GM13977 (cell line): ENCODE measurements at regions not wholly inside any gene's neighbourhood (a gene's known extent, or its start where the extent isn't known, plus 50 kb on each side); places are given as distances from the start of the nearest gene placed in this dataset.

Experiments
- DNase-seq: peaks from one replicate; pipeline ENCODE4 v3.0.0; 2012; ENCODE audit warnings: low spot score
- in situ Hi-C: fragments of 300-500 bp; cut with MboI; formaldehyde crosslinking; loops from one replicate; pipeline ENCODE4 v1.12.0; 2022; ENCODE audit warnings: low sequenced_read_pairs, low pct_unique_long_range_greater_than_20kb, mixed read lengths, inconsistent platforms; ENCODE audit not compliant: unreplicated experiment
- TF ChIP-seq, protein P1 (sequence below): IDR thresholded peaks from 2 replicates; pipeline ENCODE4 v1.5.1; 2012; ENCODE audit warnings: mild to moderate bottlenecking, control low read depth; ENCODE audit not compliant: insufficient read depth; ENCODE audit errors: extremely low read depth, missing control alignments

DNA sequence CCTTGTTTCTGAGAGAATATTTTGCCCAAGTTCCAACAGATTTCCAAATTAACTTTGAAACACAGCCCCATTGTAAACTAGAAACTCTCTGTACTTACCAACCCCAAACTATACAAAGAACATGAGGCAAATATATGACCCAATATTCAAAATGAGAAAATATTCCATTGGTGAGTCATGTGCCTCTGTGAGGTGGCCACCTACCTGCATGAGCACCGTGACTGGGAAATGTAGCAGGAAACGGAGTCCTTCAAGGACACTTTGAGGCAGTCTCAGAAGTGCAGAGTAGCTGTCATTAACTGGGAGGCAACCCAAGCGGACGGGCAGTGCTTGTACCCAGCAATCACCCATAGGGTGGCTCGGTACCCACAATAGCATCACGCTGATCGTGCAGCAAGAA, 335.5 kb upstream of the NOX3 start:
- TF ChIP-seq, protein P1, sequence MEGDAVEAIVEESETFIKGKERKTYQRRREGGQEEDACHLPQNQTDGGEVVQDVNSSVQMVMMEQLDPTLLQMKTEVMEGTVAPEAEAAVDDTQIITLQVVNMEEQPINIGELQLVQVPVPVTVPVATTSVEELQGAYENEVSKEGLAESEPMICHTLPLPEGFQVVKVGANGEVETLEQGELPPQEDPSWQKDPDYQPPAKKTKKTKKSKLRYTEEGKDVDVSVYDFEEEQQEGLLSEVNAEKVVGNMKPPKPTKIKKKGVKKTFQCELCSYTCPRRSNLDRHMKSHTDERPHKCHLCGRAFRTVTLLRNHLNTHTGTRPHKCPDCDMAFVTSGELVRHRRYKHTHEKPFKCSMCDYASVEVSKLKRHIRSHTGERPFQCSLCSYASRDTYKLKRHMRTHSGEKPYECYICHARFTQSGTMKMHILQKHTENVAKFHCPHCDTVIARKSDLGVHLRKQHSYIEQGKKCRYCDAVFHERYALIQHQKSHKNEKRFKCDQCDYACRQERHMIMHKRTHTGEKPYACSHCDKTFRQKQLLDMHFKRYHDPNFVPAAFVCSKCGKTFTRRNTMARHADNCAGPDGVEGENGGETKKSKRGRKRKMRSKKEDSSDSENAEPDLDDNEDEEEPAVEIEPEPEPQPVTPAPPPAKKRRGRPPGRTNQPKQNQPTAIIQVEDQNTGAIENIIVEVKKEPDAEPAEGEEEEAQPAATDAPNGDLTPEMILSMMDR = no peak
- no peak for DNase-seq
- in situ Hi-C loops = no loop called here

DNA sequence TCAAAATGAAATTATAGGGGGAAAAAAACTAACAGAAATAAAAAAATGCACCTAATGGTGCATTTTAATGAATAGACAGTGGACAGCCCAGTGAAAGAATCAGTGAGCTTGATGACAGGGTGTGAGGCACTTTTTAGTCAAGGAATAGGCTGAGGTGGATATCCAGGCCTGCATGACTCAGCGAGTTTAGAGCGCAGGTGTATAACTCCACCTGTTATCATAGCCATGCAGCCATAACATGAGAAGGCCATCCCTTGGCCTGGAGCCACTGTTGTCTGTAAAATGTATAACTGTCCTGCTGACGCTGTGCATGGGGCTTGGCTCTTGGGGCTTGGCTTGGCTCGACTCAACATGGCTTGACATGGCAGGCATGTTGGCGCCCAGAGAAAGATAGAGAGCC, 331.5 kb upstream of the NOX3 start:
- TF ChIP-seq, protein P1 = no peak
- in situ Hi-C loops = no loop called here
- no peak for DNase-seq

DNA sequence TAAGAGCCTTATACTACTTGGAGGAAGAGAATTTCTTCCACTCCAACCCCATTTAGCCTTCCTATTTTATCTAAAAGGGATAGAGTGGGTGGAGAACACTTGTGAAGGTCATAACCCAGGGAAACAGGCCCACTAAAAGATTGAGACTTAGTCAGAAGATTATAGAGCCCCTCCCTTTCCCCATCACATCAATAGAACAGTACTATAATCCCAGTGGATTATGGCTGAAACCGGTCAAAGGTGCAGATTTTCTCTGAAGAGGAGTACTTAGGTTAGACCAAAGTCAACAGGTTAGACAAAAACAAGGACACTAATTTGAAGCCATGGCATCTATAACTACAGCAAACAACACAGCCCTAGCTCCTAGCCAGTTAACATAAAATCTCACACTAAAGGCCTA, 330.9 kb upstream of the NOX3 start:
- TF ChIP-seq, protein P1 = no peak
- in situ Hi-C loops = no loop called here
- DNase-seq = no peak

DNA sequence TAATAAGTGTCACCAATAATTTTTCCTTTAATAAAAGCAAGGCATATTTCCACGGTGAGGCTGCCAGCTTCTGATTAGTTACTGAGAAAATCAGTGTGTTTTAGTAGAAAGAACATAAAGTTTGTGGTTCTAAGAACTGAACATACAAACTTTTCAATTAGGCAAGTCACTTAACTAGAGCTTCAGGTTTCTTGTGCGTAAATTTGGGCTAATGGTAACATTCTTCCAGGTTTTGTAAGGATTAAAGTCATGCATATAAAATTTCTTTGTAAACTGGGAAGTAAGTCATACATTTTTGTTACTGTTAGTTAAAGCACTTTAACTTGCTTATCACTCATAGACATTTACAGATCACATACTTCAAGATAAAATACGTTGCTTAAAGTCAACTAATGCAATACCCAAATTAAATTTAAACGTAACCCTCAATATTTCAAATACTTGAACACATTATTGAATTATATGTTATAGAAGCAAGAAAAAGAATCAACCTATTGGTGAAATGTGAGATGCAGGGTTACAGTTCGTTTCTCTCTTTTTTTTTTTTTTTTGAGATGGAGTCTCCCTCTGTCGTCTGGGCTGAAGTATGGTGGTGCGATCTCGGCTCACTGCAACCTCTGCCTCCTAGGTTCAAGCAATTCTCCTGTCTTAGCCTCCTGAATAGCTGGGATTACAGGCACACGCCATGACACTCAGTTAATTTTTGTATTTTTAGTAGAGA, 327.3 kb upstream of the NOX3 start:
- in situ Hi-C loops = no loop called here
- TF ChIP-seq, protein P1 = no peak
- no peak for DNase-seq

DNA sequence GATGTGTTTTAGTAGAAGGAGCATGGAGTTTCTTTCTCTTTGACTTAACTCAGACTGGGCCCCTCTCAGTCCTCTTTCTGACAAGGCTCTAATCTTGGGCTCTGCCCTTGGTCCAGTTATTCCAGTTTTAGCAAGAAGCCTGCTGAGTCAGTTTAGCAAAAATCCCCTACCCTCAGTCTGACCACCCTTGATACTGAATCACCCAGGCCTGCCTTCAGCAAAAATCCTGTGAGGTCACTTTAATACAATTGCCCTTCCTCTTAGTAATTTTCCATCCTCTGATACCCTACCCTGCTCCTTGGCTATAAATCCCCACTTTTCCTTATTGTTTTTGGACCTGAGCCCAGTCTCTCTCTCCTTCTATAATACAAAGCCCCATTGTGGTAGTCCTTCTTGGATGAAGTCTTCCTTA, 326.7 kb upstream of the NOX3 start:
- TF ChIP-seq, protein P1 = no peak
- DNase-seq = no peak
- in situ Hi-C loops = no loop called here

DNA sequence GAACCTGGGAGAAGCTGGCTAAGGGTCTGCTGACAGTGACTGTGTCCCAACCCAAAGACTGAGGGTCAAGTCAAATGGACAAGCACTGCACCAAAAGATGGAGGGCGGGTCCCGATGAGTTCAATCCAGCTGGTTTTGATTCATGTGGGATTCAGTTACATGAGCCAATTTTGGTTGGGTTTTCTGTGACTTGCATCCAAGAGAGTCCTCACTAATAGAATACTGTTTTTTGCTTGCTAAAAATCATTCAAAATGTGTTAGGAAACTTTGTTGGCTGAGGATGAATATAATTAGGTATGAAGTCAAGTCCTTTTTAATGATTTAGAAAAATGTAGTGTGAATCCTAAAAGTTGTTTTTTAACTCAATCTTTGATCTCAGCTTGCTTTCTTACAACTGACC, 323.8 kb upstream of the NOX3 start:
- no peak for DNase-seq
- in situ Hi-C loops = no loop called here

More for the DNA sequence above, 323.8 kb upstream of the NOX3 start:
- TF ChIP-seq, protein P1 = no peak
